ENCODE measurements at regions not wholly inside any gene's neighbourhood (a gene's known extent, or its start where the extent isn't known, plus 50 kb on each side); places are given as distances from the start of the nearest gene placed in this dataset.

DNA sequence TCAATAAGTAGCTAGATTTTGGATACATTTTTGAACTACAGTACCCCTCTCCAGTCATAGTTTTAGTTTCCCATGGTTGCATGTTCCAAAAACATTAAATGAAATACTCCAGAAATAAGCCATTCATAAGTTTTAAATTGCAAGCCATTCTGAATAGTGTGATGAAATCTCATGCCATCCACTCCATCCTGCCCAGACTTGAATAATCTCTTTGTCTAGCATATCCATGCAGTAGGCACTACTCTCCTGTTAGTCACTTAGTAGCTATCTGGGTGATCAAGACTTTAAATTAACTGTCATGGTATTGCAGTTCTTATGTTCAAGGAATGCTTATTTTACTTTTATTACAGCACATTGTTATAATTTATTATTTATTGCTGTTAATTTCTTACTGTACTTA, 237.4 kb downstream of the SPANXN1 start:
- no peak for TF ChIP-seq POLR2AphosphoS5 (IDR thresholded peaks at IDR 0.05)
- TF ChIP-seq POLR2A (IDR thresholded peaks at IDR 0.05) = no peak
- TF ChIP-seq, protein P1, sequence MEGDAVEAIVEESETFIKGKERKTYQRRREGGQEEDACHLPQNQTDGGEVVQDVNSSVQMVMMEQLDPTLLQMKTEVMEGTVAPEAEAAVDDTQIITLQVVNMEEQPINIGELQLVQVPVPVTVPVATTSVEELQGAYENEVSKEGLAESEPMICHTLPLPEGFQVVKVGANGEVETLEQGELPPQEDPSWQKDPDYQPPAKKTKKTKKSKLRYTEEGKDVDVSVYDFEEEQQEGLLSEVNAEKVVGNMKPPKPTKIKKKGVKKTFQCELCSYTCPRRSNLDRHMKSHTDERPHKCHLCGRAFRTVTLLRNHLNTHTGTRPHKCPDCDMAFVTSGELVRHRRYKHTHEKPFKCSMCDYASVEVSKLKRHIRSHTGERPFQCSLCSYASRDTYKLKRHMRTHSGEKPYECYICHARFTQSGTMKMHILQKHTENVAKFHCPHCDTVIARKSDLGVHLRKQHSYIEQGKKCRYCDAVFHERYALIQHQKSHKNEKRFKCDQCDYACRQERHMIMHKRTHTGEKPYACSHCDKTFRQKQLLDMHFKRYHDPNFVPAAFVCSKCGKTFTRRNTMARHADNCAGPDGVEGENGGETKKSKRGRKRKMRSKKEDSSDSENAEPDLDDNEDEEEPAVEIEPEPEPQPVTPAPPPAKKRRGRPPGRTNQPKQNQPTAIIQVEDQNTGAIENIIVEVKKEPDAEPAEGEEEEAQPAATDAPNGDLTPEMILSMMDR (IDR thresholded peaks at IDR 0.05) = no peak

Measured in suprapubic skin (tissue), 4 donors.